Heart right ventricle (tissue), 16 donors: ENCODE measurements at regions not wholly inside any gene's neighbourhood (a gene's known extent, or its start where the extent isn't known, plus 50 kb on each side); places are given as distances from the start of the nearest gene placed in this dataset.
A peak's percentile ranks its signal among the peaks of the same experiment; 100 is the strongest.

Source experiments
- ATAC-seq, 8 donors: fragments of 200-7000 bp; cut with Tn5 transposase; one replicate each; pipeline ENCODE4 v1.9.1; 2020; ENCODE audit warnings: mild to moderate bottlenecking in 8 of 8, moderate library complexity in 8 of 8, moderate number of reproducible peaks in 1 of 8
- DNase-seq, 2 donors: peaks; one replicate each; pipeline ENCODE4 v3.0.0-alpha.2; 2020
- H3K27ac ChIP-seq, 10 donors: fragments of 200-600 bp; sonication (generic) in 2 of 10; one replicate each; pipeline versions ENCODE4 v1.5.0 to v1.8.0; 2020 to 2022; ENCODE audit warnings: mild to moderate bottlenecking in 3 of 10
- H3K27me3 ChIP-seq, 7 donors: fragments of 200-600 bp; one replicate each; pipeline ENCODE4 v1.8.0; 2021 to 2022; ENCODE audit warnings: mild to moderate bottlenecking in 2 of 7
- H3K36me3 ChIP-seq, 9 donors: fragments of 200-600 bp; sonication (generic) in 1 of 9; one replicate each; pipeline versions ENCODE4 v1.5.0 to v1.8.0; 2020 to 2022; ENCODE audit warnings: mild to moderate bottlenecking in 2 of 9
- H3K4me1 ChIP-seq, 9 donors: fragments of 200-600 bp; sonication (generic) in 1 of 9; one replicate each; pipeline versions ENCODE4 v1.5.0 to v1.8.0; 2020 to 2022; ENCODE audit warnings: mild to moderate bottlenecking in 4 of 9
- H3K4me3 ChIP-seq, 10 donors: fragments of 200-600 bp; sonication (generic) in 2 of 10; one replicate each; pipeline versions ENCODE4 v1.5.0 to v1.8.0; 2020 to 2022; ENCODE audit warnings: mild to moderate bottlenecking in 7 of 10, moderate library complexity in 2 of 10
- H3K9me3 ChIP-seq, 11 donors: fragments of 200-600 bp in 10 of 11; sonication (generic) in 2 of 11; one replicate each; pipeline versions ENCODE4 v1.5.0 to v1.8.0; 2013 to 2022; ENCODE audit warnings: mild to moderate bottlenecking in 2 of 11, control low read depth in 1 of 11, moderate library complexity in 1 of 11
- WGBS, 2 donors: extraction: QIAGEN DNeasy Blood & Tissue Kit; methylation state at CpG; one replicate each; pipeline ENCODE4 v1.1.7; 2013; ENCODE audit warnings: inconsistent platforms in 1 of 2; 5-methylcytosine and 5-hydroxymethylcytosine counted together
- intact Hi-C, 10 donors: fragments of 100-400 bp; cut with DNase I; formaldehyde crosslinking; loops; one replicate each; pipeline versions ENCODE4 v1.11.1 to v1.14.2; 2022
- TF ChIP-seq, protein P1 (sequence below), 9 donors: fragments of 200-600 bp; sonication (generic) in 2 of 9; IDR thresholded peaks; one replicate each; pipeline versions ENCODE4 v1.5.0 to v1.8.0; 2021 to 2022; ENCODE audit warnings: antibody characterized with exemption in 9 of 9, mild to moderate bottlenecking in 5 of 9, moderate library complexity in 1 of 9
- donor health status: Arrhythmogenic right ventricular cardiomyopathy.
- donor health status: ischemic (EF 13 %, LVEDD 7.1; RV severe dilation, severe dysfunction).
- donor health status: healthy with polysubstance abuse.
- donor health status: DM: no; HTN: yes; CAD: no.
- donor health status: DM: no; HTN: no; CAD: no.
- donor health status: ischemic (EF 25% LVEDD 6.9; RV normal size, moderate dysfunction).
- donor health status: ischemic (EF 25% LVEDD 5.7; RV mildly dilated, moderate dysfunction).
- donor health status: healthy.
- donor health status: DM: yes; HTN: yes; CAD: no.
- donor health status: Ischemic cardiomyopathy.
- donor health status: ischemic (EF 35%, LVEDD 5.7; RV mildly dilated, moderate dysfunction).
- donor health status: nonischemic (EF 11% LVEDD 7.7; RV severe dilation, severe dysfunction).
- donor health status: DM: yes; HTN: yes; CAD: no.
- donor health status: PGD.
- donor health status: ischemic (EF 29% LVEDD 5.4; RV normal size, mild dysfunction).
- donor health status: nonischemic (EF 23%, LVEDD 6.1; RV moderate dilation, normal function).

DNA sequence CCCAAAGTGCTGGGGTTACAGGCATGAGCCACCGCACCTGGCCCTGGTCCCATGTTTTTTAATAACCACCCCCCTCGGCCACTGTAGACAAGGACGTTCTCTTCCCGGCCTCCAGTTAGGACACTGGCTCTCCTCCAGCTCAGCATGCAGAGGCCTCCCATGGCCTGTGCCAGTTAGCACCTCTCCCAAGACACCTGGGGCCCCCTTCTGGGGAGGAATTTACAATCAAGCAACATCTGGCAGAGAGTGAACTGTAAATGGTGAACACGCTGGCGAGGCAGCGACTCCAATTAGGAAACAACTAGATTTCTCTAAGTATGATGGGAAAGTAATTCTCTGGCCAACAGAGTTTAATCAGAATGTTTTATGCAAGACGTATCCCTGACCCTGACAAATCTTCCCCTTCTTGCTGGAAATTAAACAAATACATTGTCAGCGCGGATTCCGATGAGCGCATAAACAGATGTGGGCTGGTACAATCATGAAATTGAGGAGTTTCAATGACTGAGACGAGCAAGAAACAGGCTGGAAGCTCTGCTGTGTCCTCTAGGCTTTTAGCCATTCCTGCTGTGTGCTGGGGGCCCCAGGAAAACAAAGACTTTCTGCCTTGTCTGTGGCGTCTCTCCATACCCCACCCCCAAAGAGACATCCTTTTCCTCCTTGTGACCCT, 61.7 kb upstream of the DLK1 start:
- Histone ChIP-seq H3K36me3 (no peaks in the 10 kb centered on the region), H3K27me3 (peaks cover 0 to 62% (median 39%) of the 10 kb centered on the region in 7 donors), H3K9me3 (no peaks in the 10 kb centered on the region), H3K27ac (peak overlapping the region in 5 of 10 donors; percentile 3 to 50 (median 21)), H3K4me1 (peaks cover 0 to 33% (median 22%) of the 10 kb centered on the region in 9 donors), H3K4me3 (no peak overlapping the region)
- WGBS, 2 donors: 40 to 41% methylated on average over 14 of the region's 14 CpGs
- DNase-seq: no peak
- intact Hi-C loops: loop anchor here in 7 of 10 donors (5.0 to 10.0 kb wide), 6 partner anchors 160 to 962 kb away; partner anchors contain the start of genes MEG3 (in 5 of the 7) and RTL1 (in 1 of the 7)
- ATAC-seq: peak in 7 of 8 donors; percentile 23 to 50 (median 37)
- TF ChIP-seq, protein P1, sequence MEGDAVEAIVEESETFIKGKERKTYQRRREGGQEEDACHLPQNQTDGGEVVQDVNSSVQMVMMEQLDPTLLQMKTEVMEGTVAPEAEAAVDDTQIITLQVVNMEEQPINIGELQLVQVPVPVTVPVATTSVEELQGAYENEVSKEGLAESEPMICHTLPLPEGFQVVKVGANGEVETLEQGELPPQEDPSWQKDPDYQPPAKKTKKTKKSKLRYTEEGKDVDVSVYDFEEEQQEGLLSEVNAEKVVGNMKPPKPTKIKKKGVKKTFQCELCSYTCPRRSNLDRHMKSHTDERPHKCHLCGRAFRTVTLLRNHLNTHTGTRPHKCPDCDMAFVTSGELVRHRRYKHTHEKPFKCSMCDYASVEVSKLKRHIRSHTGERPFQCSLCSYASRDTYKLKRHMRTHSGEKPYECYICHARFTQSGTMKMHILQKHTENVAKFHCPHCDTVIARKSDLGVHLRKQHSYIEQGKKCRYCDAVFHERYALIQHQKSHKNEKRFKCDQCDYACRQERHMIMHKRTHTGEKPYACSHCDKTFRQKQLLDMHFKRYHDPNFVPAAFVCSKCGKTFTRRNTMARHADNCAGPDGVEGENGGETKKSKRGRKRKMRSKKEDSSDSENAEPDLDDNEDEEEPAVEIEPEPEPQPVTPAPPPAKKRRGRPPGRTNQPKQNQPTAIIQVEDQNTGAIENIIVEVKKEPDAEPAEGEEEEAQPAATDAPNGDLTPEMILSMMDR (IDR thresholded peaks at IDR 0.05): no peak

DNA sequence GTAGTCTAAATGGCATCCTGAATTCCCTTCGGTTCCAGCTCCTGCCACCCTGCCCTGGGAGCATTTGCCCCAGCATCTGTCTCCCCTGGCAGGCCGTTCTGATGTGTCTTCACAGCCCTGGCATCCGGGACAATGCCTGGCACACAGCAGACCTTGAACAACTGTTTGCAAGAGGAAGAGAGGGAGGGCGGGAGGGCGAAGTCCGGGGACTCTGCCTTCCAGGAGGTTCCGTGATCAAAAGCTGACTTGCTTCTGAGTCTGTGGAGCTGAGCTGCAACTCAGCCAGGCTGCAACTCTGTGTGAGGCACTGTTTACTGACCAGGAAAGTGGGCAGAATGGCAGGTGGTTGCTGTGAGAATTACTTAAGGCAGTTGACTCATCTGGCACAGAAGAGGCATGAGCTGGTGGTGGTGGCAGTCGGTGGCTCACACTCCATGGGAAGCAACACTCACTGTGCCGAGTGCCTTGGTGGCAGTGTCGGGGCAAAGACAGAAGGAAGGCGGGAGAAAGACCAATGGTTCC, 61.1 kb upstream of the DLK1 start:
- 55 to 57% methylated on average over 11 of the region's 11 CpGs for WGBS, 2 donors
- Histone ChIP-seq H3K4me3 (no peak overlapping the region), H3K27ac (peak overlapping the region in 5 of 10 donors; percentile 2 to 50 (median 21)), H3K27me3 (peaks cover 0 to 68% (median 44%) of the 10 kb centered on the region in 7 donors), H3K4me1 (peaks cover 0 to 34% (median 22%) of the 10 kb centered on the region in 9 donors), H3K36me3 (no peaks in the 10 kb centered on the region), H3K9me3 (no peaks in the 10 kb centered on the region)
- TF ChIP-seq, protein P1 (IDR thresholded peaks at IDR 0.05): no peak
- DNase-seq: no peak
- ATAC-seq: no peak
- intact Hi-C loops: loop anchor here in 6 of 10 donors (10.0 kb wide), 4 partner anchors 159 to 959 kb away; partner anchors contain the start of genes MEG3 (in 5 of the 6) and RTL1 (in 1 of the 6)

DNA sequence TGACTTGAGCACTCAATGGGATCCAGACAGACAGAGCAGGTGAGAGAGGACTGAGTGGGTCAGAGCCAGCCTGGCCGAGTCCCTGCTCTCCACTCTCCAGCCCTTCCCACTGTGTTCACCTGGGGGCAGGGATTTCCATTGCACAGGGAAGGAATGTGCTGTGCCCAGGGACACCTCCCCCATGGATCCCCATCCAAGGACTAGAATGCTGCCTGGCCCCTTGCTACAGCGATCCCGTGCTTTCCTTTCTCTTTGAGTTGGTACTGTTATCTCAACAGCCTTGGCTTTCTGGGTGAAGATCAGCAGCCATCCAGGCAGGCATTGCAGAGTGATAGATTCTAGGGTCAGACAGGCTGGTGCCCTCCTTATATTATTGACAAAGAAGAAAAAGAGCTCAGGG, 60.3 kb upstream of the DLK1 start:
- no peak for DNase-seq
- intact Hi-C loops: loop anchor here in 6 of 10 donors (10.0 kb wide), 4 partner anchors 158 to 958 kb away; partner anchors contain the start of genes MEG3 (in 5 of the 6) and RTL1 (in 1 of the 6)

DNA sequence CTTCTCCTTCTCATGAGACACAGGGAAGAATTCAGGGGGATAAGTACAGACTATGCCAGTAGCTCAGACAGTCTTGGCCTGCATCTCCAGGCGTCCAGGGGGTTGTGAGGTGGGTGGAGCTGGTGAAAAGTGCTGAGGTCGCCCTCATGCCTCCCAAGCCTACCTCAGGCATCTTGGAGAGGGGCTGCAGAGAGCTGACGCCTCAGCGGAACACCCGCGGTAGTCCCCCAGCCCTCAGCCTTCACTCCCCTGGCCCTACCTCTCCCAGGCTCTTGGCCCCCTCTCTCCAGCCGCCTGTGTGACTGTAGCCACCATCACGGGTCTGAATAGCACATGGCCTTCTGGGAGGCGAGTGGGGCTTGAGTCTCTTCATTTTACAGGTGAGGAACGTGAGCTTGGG, 59.8 kb upstream of the DLK1 start:
- Histone ChIP-seq H3K36me3 (no peaks in the 10 kb centered on the region), H3K27ac (no peak overlapping the region), H3K9me3 (no peaks in the 10 kb centered on the region), H3K4me1 (peaks cover 0 to 34% (median 22%) of the 10 kb centered on the region in 9 donors), H3K27me3 (peaks cover 0 to 81% (median 44%) of the 10 kb centered on the region in 7 donors), H3K4me3 (no peak overlapping the region)
- 87 to 91% methylated on average over 10 of the region's 10 CpGs for WGBS, 2 donors
- ATAC-seq (no peak), DNase-seq (no peak)
- TF ChIP-seq, protein P1 (IDR thresholded peaks at IDR 0.05): no peak
- intact Hi-C loops: loop anchor here in 6 of 10 donors (10.0 kb wide), 4 partner anchors 158 to 958 kb away; partner anchors contain the start of genes MEG3 (in 5 of the 6) and RTL1 (in 1 of the 6)

More for the DNA sequence above, 60.3 kb upstream of the DLK1 start:
- Histone ChIP-seq H3K9me3 (no peaks in the 10 kb centered on the region), H3K27ac (no peak overlapping the region), H3K36me3 (no peaks in the 10 kb centered on the region), H3K27me3 (peaks cover 0 to 76% (median 44%) of the 10 kb centered on the region in 7 donors), H3K4me1 (peaks cover 0 to 34% (median 22%) of the 10 kb centered on the region in 9 donors), H3K4me3 (no peak overlapping the region)
- 62 to 75% methylated on average over 3 of the region's 3 CpGs for WGBS, 2 donors
- no peak for ATAC-seq
- TF ChIP-seq, protein P1 (IDR thresholded peaks at IDR 0.05): no peak
